GM19397 (cell line): ENCODE measurements at regions not wholly inside any gene's neighbourhood (a gene's known extent, or its start where the extent isn't known, plus 50 kb on each side); places are given as distances from the start of the nearest gene placed in this dataset.
"Not testable (repeated sequence)": the region's sequence is repeated elsewhere in the genome, so short reads cannot be mapped to it uniquely, and the experiment has no call there.

Source experiments
- ATAC-seq: cut with Tn5 transposase; IDR thresholded peaks from one replicate; pipeline ENCODE4 v1.9.1; 2021; ENCODE audit warnings: mild to moderate bottlenecking, moderate library complexity; ENCODE audit not compliant: unreplicated experiment

DNA sequence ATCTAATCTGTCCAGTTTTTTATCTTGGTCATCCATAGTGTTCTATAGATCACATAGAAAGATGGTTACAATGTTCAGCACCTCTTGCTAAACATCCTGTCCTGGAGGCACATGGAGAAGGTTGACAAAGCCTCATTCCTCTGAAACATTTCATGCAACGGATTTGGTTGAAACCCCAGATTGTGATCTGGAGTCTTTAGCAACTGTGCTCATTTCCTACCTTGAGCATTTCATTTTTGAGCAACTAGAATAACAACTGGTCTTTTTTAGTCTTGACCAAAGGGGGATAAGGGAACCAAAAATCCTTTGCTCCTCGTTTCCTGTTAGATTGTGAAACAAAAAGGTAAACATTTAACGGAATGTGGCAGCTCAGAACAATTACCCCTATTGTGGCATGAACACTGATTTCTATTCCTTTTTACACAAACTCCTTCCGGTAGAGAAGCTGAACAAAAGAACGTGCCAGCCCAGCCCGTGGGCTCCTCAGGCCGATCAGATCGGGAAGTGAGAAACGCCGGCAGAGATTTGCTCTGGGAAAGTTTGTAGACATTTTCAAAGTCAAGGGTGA, 94.7 kb upstream of the ERRFI1 start:
- ATAC-seq = no peak

DNA sequence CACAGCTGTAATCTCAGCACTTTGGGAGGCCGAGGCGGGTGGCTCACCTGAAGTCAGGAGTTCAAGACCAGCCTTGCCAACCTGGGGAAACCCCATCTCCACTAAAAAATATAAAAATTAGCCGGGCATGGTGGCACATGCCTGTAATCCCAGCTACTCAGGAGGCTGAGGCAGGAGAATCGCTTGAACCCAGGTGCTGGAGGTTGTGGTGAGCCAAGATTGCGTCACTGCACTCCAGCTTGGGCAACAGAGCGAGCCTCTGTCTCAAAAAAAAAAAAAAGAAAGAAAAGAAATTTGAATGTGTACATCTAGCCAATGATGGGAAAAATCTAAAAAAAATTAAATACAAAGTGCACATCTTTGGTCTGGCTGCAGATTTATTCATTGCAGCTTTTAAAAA, 92.6 kb upstream of the ERRFI1 start:
- not testable (repeated sequence) for ATAC-seq

DNA sequence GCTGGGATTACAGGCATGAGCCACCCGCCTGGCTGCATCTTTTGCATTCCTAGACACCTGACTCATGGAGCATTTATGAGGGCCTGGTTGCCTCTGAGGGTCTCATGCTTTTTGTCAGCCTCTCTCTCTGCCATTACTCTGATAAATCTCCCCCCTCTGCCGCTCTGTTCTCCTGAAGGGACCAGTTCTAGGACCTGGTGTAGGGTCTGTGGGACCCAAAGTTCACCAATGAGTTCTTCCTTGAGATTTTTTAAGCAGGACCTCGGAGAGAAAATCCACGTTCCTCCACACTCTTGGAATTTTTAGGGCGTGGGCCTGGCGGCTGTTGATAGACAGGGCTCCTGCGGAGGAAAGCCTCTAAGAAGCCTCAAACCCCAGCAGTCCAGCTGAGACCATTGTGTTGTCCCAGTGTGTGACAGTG, 91.9 kb upstream of the ERRFI1 start:
- no peak for ATAC-seq

DNA sequence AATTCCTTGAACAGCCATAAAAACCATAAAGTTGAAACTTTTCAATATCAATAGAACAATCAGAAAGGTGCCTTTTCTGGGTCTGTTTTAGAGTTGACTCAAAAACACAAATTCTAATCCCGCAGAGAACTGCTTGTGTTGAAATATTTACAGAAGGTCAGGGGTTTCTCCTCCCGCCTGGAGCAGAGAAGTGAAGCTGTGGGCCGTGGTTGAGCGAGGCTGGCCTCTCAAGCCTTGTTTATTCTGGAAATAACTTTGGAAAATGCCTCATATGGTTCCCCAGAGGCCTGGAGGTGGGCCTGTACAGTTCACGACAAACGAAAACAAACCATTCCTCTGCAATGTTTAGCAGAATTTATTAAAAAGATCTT, 90.8 kb upstream of the ERRFI1 start:
- ATAC-seq = no peak

DNA sequence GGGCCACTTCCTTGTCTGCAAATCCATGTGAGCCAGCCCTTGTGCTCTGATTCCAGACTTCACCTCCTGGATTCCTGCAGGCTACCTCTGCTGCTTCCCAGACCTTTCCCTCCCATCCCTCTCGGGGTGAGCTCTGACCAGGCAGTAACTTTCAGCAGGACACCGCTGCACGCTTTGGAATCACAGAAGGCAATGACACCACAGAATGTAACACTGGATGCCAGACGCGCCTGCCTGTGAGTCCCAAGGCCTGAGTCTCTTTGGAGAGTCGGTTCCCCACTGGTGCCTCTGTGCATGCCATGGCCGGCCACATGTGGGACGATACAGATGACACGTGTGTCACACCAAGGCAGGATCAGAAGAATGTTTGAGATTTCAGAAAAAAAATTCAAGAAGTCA, 89.7 kb upstream of the ERRFI1 start:
- ATAC-seq = no peak

DNA sequence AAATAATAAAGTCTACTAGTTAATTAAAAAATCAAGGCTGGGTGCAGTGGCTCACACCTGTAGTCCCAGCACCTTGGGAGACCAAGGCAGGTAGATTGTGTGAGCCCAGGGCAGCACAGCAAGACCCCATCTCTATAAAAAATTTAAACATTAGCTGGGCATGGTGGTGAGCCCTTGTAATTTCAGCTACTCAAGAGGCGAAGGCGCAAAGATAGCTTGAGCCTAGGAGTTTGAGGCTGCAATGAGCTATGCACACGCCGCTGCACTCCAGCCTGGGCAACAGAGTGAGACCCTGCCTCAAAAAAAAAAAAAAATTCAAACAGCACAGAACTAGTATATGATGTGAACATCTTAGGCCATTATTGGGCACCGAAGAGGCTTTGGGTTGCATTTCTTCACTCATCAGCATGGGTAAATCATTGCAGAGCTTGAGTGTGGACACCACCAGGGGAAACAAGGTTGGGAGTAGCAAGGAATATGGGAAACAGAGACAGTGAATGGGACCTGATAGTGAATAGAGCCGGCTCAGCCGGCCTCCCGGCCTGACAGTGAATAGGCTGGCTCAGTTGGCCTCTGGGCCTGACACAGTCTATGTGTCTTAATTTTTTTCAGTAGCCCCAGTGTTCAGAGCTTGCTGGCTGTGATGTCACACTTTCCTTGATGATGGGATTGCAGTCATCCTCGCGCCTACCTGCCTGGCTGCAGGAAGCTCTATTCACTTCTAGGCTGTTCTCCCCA, 89.1 kb upstream of the ERRFI1 start:
- ATAC-seq = no peak

DNA sequence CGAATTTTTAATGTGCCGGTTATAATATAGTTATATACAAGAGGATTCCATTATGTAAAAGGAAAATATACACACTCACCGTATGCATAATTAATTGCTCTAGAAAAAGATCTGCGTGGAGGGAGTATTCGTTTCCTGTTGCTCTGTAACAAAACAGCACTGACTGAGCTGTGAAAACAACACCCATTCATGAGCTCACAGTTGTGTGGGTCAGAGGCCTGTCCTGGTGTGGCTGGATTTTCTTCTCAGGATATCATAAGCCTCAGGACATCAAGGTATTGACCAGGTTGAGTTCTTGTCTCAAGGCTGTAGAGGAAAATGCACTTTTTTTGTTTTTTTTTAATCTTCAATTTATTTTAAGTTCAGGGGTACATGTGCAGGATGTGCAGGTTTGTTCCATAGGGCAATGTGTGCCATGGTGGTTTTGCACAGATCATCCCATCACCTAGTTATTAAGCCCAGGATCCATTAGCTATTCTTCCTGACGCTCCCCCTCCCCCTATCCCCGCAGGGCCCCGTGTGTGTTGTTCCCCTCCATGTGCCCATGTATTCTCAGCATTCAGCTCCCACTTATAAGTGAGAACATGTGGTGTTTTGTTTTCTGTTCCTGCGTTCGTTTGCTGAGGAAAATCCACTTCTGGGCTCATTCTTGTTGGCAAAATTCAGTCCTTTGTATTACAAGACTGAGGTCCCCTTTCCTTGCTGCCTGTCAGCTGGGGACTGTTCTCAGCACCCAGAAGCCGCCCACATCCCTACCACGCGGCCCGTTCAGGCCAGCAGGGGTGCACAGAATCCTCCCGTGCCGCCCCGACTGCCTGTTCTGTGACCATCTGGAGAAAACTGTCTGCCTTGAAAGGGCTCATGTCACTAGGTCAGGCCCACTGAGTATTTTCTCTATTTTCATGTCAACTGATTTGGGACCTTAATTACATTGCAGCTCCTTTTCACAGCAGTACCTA, 87.4 kb upstream of the ERRFI1 start:
- ATAC-seq = no peak

DNA sequence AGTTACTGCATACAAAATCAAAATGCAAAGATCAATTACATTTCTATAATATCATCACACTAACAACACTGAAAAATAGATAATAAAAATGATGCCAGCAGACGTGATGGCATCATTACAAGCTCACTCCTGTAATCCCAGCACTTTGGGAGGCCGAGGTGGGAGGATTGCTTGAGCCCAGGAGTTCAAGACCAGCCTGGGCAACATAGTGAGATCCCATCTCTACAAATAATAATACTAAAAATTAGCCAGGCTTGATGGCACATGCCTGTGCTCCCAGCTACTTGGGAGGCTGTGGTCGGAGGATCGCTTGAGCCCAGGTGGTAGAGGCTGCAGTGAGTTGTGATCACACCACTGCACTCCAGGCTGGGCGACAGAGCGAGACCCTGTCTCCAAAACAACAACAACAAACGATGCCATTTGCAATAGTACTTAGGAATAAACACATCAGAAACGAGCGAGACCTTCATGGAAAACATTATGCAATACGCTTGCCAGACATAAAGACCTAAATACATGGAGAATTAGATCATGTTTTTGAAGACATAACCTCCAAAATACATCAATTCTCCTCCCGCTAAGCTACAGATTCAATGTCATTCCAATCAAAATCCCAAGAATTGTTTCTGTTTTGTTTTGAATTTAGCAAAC, 86.6 kb upstream of the ERRFI1 start:
- ATAC-seq = no peak

DNA sequence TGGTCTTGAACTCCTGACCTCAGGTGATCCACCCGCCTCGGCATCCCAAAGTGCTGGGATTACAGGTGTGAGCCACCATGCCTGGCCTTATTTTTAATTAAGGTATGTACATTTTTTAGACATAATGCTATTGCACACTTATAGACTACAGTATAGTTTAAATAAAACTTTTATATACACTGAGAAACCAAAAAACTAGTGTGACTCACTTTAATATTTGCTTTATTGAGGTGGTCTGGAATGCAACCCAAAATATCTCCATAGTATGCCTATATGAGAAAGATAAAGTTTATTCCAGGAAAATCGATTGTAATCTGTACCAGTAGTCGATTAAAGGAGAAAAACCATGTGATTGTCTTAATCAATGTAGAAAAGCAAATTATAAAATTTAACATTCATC, 85.5 kb upstream of the ERRFI1 start:
- ATAC-seq = no peak

DNA sequence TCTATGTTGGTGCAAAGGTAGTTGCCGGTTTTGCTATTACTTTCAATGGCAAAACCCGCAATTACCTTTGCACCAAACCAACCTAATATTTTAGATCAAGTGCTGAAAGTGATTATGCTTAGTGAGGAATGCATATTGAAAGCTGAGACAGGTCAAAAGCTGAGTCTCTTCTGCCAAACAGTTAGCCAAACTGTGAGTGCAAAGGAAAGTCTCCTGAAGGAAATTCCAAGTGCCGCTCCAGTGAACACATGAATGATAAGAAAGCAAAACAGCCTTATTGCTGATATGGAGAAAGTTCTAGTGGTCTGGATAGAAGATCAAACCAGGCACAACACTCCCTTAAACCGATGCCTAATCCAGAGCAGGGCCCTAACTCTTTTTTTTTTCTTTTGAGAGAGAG, 83.1 kb upstream of the ERRFI1 start:
- no peak for ATAC-seq

DNA sequence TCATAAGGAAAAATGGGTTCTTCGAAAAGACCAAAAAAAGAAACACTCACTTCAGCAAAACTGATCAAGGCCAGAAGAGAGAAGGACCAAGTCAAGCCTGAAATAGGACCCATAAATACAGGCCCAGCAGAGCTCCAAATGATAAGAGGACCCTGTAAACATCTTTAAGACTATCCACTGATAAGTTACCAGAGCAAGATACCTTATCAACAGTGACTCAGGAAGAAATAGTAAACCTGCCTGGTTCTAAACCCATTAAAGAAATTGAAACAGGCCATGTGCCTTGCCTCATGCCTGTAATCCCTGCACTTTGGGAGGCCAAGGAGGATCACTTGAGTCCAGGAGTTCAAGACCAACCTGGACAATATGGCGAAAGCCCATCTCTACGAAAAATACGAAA, 81.8 kb upstream of the ERRFI1 start:
- no peak for ATAC-seq

DNA sequence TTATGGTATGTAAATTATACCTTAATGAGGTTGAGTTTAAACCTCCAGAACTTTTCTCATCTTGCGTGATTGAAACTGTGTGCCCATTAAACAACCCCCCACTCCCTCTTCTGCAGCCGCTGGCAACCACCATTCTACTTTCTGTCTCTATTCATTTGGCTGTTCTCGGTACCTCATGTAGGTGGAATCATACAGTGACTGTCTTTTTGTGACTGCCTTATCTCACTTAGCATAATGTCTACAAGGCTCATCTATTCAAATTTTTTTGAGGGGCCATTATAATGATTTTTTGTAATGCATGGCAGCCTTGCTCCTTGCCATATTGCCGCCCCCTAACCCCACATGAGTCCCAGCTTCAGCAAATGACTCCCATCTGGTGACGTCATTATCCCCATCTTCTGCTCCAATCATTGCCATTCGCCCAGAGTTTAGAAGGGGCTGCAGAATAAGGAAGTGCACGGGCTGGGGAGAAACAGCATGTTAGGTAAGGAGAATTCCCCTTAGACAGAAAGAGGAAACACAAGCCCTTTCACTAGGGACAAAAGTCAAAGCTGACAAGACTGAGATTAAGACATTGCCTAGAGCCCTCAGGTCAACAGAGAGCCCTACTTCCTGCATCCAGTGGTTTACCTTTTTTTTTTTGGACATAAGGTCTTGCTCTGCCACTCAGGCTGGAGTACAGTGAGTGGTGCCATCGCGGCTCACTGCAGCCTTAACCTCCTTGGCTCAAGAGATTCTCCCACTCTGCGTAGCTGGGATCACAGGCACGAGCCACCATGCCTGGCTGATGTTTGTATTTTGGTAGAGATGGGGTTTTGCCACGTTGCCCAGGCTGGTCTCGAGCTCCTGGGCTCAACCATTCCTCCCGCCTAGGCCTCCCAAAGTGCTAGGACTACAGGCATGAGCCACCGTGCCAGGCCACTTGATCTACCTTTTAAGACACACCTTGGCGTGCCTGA, 78.4 kb upstream of the ERRFI1 start:
- no peak for ATAC-seq

DNA sequence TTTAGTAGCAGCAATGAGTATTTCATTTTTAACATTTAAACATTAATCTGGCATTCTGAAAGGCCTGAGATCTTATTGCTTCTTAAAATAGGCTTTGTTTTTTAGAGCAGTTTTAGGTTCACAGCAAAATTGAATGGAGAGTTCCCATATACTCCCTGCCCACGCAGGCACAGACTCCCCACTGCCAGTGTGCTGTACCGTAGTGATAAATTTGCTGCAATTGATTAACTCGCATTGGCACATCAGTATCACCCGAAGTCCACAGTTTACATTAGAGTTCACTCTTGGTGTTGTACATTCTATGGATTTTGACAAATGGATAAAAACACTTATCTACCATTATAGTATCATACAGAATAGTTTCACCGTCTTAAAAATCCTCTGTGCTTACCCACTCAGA, 71.8 kb upstream of the ERRFI1 start:
- ATAC-seq = no peak

DNA sequence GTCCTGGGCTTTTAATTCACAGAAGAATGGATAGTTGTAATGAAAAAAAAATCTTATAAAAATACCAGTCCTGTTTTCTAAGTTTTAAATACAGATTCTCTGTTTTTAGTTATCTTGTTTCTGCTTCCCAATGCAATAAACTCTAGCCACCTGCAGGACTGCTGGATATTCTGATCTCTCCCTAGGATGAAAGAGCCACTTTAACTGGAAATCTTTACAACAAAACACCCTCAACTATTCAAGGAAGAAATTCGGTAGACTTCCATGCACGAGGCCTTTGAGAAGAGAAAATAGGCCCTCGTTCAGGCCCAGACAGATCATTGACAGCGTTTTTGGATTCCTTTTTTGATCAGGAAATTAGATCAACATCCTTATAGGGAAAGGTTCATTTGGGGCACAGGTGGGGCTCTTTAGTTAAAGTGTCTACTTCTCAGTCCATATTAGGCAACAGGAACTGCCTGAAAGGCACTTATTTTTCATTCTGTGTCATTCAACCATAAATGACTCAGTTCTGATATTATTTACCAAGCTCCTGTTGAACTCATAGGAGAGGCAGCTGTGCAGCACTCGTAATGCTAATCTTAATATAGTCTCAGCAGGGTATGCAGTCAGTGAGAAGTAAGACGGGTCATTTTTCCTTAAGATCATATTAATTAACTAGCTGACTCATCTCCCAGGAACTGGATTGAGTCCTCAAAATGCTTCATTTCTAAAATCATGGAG, 71.1 kb upstream of the ERRFI1 start:
- ATAC-seq = peak; percentile 80

DNA sequence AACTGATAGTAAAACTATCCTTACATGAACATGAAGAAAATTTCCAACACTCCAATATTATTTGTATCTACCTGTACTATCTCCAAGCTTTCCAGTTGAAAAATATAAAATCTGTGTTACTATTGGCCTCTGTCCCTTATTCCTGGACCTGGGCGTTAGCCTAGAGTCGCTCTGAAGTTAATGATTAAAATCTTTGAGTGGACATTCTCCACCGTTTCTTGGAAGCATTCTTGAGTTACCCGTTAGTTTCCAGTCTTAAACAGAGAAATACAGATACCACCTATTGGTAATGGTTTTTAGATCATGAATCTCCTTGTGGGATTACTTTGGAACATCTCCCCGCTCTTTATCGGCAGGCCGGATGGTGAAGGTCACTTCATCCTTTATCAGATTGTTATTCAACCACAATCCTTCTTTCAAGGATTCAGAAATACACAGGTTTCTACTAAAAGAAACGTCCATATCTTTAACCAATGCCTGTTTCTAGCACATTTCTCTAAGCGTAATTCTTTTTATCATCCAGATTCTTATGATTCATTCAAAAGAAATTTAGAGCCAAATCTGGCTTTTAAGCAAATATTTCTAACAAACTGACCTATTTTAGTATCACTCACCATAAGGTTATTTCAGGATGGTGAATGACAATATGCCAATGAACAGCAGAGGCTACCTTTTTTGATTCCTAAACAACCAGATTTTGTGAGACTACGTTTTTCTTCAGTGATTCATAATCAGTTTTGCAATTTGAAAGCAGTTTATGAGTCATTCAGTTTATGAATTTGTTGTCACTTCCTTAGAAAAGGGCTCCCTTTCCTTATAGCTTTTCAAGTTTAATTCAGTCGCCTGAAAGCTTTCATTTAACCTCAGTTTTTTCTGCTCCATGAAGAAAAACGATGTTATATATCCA, 70.2 kb upstream of the ERRFI1 start:
- no peak for ATAC-seq

DNA sequence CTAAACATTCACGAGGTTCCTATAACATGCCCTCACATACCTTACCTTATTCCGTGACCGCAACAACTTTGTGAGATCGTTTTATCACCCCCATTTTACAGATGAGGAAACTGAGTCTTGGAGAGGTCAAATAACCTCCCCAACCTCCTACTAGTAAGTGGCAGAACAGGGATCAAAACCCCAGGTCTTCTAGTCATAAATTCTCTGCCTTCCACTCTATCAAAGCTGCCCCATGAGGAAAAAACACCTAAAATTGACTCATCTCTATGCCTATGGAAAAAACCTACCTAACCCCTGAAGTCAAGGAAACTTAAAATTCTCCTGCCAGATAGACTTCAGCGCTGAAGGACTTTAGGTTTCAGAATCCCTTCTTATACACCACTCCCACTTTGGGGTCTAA, 69.5 kb upstream of the ERRFI1 start:
- no peak for ATAC-seq

DNA sequence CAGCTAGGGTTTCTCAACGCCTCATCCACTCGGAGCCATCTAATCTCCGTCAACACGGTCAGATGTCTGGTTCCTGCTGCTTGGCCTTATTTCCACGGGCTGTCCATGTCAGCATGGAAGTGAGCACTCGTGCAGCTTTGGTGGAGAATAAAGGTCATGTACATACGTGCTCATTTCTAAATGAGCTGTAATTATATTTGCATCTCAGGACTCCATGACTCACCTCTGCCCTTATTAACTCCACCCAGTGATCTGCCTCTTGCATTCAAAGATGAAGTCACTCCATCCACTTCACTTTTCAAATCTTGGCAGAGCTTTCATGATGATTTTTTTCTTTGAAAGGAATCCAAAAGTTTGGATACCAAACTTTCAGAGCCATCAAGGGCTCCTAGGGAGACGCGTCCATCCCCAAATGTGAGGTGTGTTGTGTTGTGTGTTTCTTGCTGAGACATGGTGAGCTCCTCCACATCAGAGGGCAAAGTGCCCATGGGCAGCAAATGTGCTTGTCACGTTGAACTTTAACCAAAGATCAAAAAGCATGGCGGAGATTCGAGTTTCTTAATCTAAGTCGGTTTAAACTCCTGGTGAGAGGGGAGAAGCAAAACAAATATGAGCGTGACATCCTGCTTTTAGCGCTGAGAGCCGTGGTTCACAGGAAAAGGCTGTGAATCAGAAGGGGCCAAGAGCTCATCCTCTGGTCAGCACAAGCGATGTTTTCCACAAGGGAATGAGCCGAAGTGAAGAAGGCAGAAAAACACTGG, 68.6 kb upstream of the ERRFI1 start:
- no peak for ATAC-seq
